Pancreas (tissue), 10 donors: ENCODE measurements at regions not wholly inside any gene's neighbourhood (a gene's known extent, or its start where the extent isn't known, plus 50 kb on each side); places are given as distances from the start of the nearest gene placed in this dataset.

Source experiments
- ATAC-seq, 4 donors: fragments of 200-7000 bp; cut with Tn5 transposase; one replicate each; pipeline versions ENCODE4 v1.8.0 to v1.9.1; 2020; ENCODE audit warnings: mild to moderate bottlenecking in 4 of 4, moderate library complexity in 4 of 4
- DNase-seq, 6 donors: peaks; one replicate each; pipeline ENCODE4 v3.0.0-alpha.2; 2020
- FAIRE-seq: peaks from 2 replicates; lab custom pipeline; 2012; peaks lifted over from hg19 to GRCh38; lab: Jason Lieb, UNC
- H3K27ac ChIP-seq, 4 donors: fragments of 200-600 bp; sonication (generic); 1 replicate in 3 of 4; 2 replicates in 1 of 4; pipeline versions ENCODE4 v1.5.0 to v1.8.0; 2020
- H3K27me3 ChIP-seq, 4 donors: fragments of 200-600 bp; one replicate each; pipeline ENCODE4 v1.8.0; 2021
- H3K36me3 ChIP-seq, 3 donors: fragments of 200-600 bp; sonication (generic) in 1 of 3; one replicate each; pipeline versions ENCODE4 v1.5.0 to v1.8.0; 2020 to 2021
- H3K4me1 ChIP-seq, 3 donors: fragments of 200-600 bp; one replicate each; pipeline ENCODE4 v1.8.0; 2021
- H3K4me3 ChIP-seq, 4 donors: fragments of 200-600 bp; sonication (generic) in 2 of 4; one replicate each; pipeline versions ENCODE4 v1.5.0 to v1.8.0; 2020 to 2021
- H3K9me3 ChIP-seq, 4 donors: fragments of 200-600 bp; one replicate each; pipeline ENCODE4 v1.8.0; 2021
- CTCF ChIP-seq, 4 donors: fragments of 200-600 bp; sonication (generic) in 3 of 4; IDR thresholded peaks; one replicate each; pipeline versions ENCODE4 v1.5.0 to v1.8.0; 2021; ENCODE audit warnings: antibody characterized with exemption in 4 of 4
- WGBS, 2 donors: extraction: QIAGEN DNeasy Blood & Tissue Kit; methylation state at CpG; one replicate each; pipeline ENCODE4 v1.1.7; 2013; 5-methylcytosine and 5-hydroxymethylcytosine counted together
- intact Hi-C, 3 donors: fragments of 100-400 bp; cut with DNase I; formaldehyde crosslinking; loops; one replicate each; pipeline versions ENCODE4 v1.11.1 to v1.14.2; 2022
- donor health status: healthy with polysubstance abuse.
- donor health status: DM: no; HTN: no; CAD: no; lungs with moderate emphysema.
- donor health status: DM: no; HTN: no; CAD: no.
- donor health status: control.
- donor health status: control.
- donor health status: Bipolar disorder and iron deficiency.
- donor health status: DM: yes; HTN: yes; CAD: no.
- donor health status: DM: no; HTN: no; CAD: no.
- donor health status: DM: no; HTN: no; CAD: no.
- donor health status: DM: yes; HTN: yes; CAD: no.

GRCh38 chr17:73986641-73987177, 216.8 kb upstream of the RPL38 start:
- no peaks in the 10 kb centered on the region for H3K9me3 ChIP-seq
- H3K27ac ChIP-seq = no peak overlapping the region
- intact Hi-C loops = no loop called here
- no peaks in the 10 kb centered on the region for H3K27me3 ChIP-seq
- FAIRE-seq (no peak), DNase-seq (no peak), ATAC-seq (no peak)
- no peak for TF ChIP-seq CTCF (IDR thresholded peaks at IDR 0.05)
- no peaks in the 10 kb centered on the region for H3K36me3 ChIP-seq
- 67 to 87% methylated on average over 9 of the region's 9 CpGs for WGBS, 2 donors
- no peaks in the 10 kb centered on the region for H3K4me1 ChIP-seq
- no peak overlapping the region for H3K4me3 ChIP-seq

GRCh38 chr17:73987395-73987794, 216.1 kb upstream of the RPL38 start:
- Histone ChIP-seq H3K4me3 (no peak overlapping the region), H3K27ac (no peak overlapping the region), H3K36me3 (no peaks in the 10 kb centered on the region), H3K27me3 (no peaks in the 10 kb centered on the region), H3K4me1 (no peaks in the 10 kb centered on the region), H3K9me3 (no peaks in the 10 kb centered on the region)
- no peak for TF ChIP-seq CTCF (IDR thresholded peaks at IDR 0.05)
- FAIRE-seq (no peak), ATAC-seq (no peak), DNase-seq (no peak)
- WGBS, 2 donors = 80 to 93% methylated on average over 9 of the region's 9 CpGs
- intact Hi-C loops = no loop called here

GRCh38 chr17:73987845-73988509, 215.5 kb upstream of the RPL38 start:
- no peak overlapping the region for H3K4me3 ChIP-seq
- intact Hi-C loops = no loop called here
- no peaks in the 10 kb centered on the region for H3K4me1 ChIP-seq
- no peaks in the 10 kb centered on the region for H3K36me3 ChIP-seq
- no peak for TF ChIP-seq CTCF (IDR thresholded peaks at IDR 0.05)
- WGBS, 2 donors = 55 to 69% methylated on average over 16 of the region's 16 CpGs
- ATAC-seq (no peak), DNase-seq (no peak), FAIRE-seq (no peak)
- no peaks in the 10 kb centered on the region for H3K9me3 ChIP-seq
- H3K27me3 ChIP-seq = no peaks in the 10 kb centered on the region
- no peak overlapping the region for H3K27ac ChIP-seq

GRCh38 chr17:73989671-73990070, 213.8 kb upstream of the RPL38 start:
- Histone ChIP-seq H3K4me1 (no peaks in the 10 kb centered on the region), H3K36me3 (no peaks in the 10 kb centered on the region), H3K4me3 (no peak overlapping the region), H3K27me3 (no peaks in the 10 kb centered on the region), H3K27ac (no peak overlapping the region), H3K9me3 (no peaks in the 10 kb centered on the region)
- DNase-seq = no peak
- FAIRE-seq = no peak
- intact Hi-C loops = no loop called here
- 34 to 42% methylated on average over 14 of the region's 14 CpGs for WGBS, 2 donors
- peak in 1 of 4 donors; percentile 16 for ATAC-seq
- TF ChIP-seq CTCF (IDR thresholded peaks at IDR 0.05) = no peak

- Histone ChIP-seq H3K4me1 (no peaks in the 10 kb centered on the region), H3K36me3 (no peaks in the 10 kb centered on the region), H3K9me3 (no peaks in the 10 kb centered on the region), H3K4me3 (no peak overlapping the region), H3K27me3 (no peaks in the 10 kb centered on the region), H3K27ac (no peak overlapping the region)
- FAIRE-seq = no peak
- no peak for TF ChIP-seq CTCF (IDR thresholded peaks at IDR 0.05)
- no peak for ATAC-seq
- no peak for DNase-seq
- WGBS, 2 donors = 87 to 88% methylated on average over 7 of the region's 7 CpGs
- intact Hi-C loops = no loop called here
Observed at GRCh38 chr17:73990290-73990689, 213.2 kb upstream of the RPL38 start.
